ENCODE measurements at regions not wholly inside any gene's neighbourhood (a gene's known extent, or its start where the extent isn't known, plus 50 kb on each side); places are given as distances from the start of the nearest gene placed in this dataset.

GRCh38 chr17:14505606-14506005 lies 204.7 kb downstream of the HS3ST3B1 start:
- TF ChIP-seq, protein P1, sequence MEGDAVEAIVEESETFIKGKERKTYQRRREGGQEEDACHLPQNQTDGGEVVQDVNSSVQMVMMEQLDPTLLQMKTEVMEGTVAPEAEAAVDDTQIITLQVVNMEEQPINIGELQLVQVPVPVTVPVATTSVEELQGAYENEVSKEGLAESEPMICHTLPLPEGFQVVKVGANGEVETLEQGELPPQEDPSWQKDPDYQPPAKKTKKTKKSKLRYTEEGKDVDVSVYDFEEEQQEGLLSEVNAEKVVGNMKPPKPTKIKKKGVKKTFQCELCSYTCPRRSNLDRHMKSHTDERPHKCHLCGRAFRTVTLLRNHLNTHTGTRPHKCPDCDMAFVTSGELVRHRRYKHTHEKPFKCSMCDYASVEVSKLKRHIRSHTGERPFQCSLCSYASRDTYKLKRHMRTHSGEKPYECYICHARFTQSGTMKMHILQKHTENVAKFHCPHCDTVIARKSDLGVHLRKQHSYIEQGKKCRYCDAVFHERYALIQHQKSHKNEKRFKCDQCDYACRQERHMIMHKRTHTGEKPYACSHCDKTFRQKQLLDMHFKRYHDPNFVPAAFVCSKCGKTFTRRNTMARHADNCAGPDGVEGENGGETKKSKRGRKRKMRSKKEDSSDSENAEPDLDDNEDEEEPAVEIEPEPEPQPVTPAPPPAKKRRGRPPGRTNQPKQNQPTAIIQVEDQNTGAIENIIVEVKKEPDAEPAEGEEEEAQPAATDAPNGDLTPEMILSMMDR (IDR thresholded peaks at IDR 0.05): no peak
- no peak for TF ChIP-seq EZH2 (IDR thresholded peaks at IDR 0.05)
- TF ChIP-seq EZH2phosphoT487 (IDR thresholded peaks at IDR 0.05): no peak
